ENCODE measurements at regions not wholly inside any gene's neighbourhood (a gene's known extent, or its start where the extent isn't known, plus 50 kb on each side); places are given as distances from the start of the nearest gene placed in this dataset.

GRCh38 chr16:19948186-19949104 is 63.8 kb upstream of the GPRC5B start:
- Histone ChIP-seq H3K9me3 (no peaks in the 10 kb centered on the region), H3K4me1 (no peaks in the 10 kb centered on the region), H3K27me3 (no peaks in the 10 kb centered on the region), H3K36me3 (no peaks in the 10 kb centered on the region), H3K27ac (no peak overlapping the region), H3K4me3 (no peak overlapping the region)
- intact Hi-C loops (cut with DNase I; ENCODE audit: low total_unique reads) = no loop called here
- no peak for DNase-seq (ENCODE audit: low spot score in 2 of 2)
- no peak for TF ChIP-seq POLR2A (IDR thresholded peaks at IDR 0.05)
- no peak for TF ChIP-seq POLR2AphosphoS5 (IDR thresholded peaks at IDR 0.05)
- no peak for TF ChIP-seq CTCF (IDR thresholded peaks at IDR 0.05)

GRCh38 chr16:19945934-19946333 is 61.3 kb upstream of the GPRC5B start:
- no peak for DNase-seq (ENCODE audit: low spot score in 2 of 2)
- Histone ChIP-seq H3K9me3 (no peaks in the 10 kb centered on the region), H3K36me3 (no peaks in the 10 kb centered on the region), H3K27me3 (no peaks in the 10 kb centered on the region), H3K4me1 (no peaks in the 10 kb centered on the region), H3K27ac (no peak overlapping the region), H3K4me3 (no peak overlapping the region)
- intact Hi-C loops (cut with DNase I; ENCODE audit: low total_unique reads) = no loop called here
- TF ChIP-seq POLR2A (IDR thresholded peaks at IDR 0.05) (no peak), POLR2AphosphoS5 (IDR thresholded peaks at IDR 0.05) (no peak), CTCF (IDR thresholded peaks at IDR 0.05) (no peak)

- intact Hi-C loops (cut with DNase I; ENCODE audit: low total_unique reads) = no loop called here
- no peaks in the 10 kb centered on the region for H3K9me3 ChIP-seq
- H3K36me3 ChIP-seq = no peaks in the 10 kb centered on the region
- H3K27ac ChIP-seq = no peak overlapping the region
- no peaks in the 10 kb centered on the region for H3K4me1 ChIP-seq
- TF ChIP-seq POLR2A (IDR thresholded peaks at IDR 0.05) (no peak), CTCF (IDR thresholded peaks at IDR 0.05) (no peak), POLR2AphosphoS5 (IDR thresholded peaks at IDR 0.05) (no peak)
- H3K27me3 ChIP-seq = no peaks in the 10 kb centered on the region
- no peak overlapping the region for H3K4me3 ChIP-seq
- no peak for DNase-seq (ENCODE audit: low spot score in 2 of 2)
These were observed 55.5 kb upstream of the GPRC5B start for GRCh38 chr16:19940195-19940594.

GRCh38 chr16:19939553-19939952 is 54.9 kb upstream of the GPRC5B start:
- H3K9me3 ChIP-seq = no peaks in the 10 kb centered on the region
- intact Hi-C loops (cut with DNase I; ENCODE audit: low total_unique reads) = no loop called here
- no peak for TF ChIP-seq POLR2A (IDR thresholded peaks at IDR 0.05)
- TF ChIP-seq POLR2AphosphoS5 (IDR thresholded peaks at IDR 0.05) = no peak
- no peak for TF ChIP-seq CTCF (IDR thresholded peaks at IDR 0.05)
- no peak for DNase-seq (ENCODE audit: low spot score in 2 of 2)
- H3K36me3 ChIP-seq = no peaks in the 10 kb centered on the region
- no peaks in the 10 kb centered on the region for H3K27me3 ChIP-seq
- no peaks in the 10 kb centered on the region for H3K4me1 ChIP-seq
- no peak overlapping the region for H3K27ac ChIP-seq
- no peak overlapping the region for H3K4me3 ChIP-seq

- TF ChIP-seq POLR2A (IDR thresholded peaks at IDR 0.05) (no peak), POLR2AphosphoS5 (IDR thresholded peaks at IDR 0.05) (no peak), CTCF (IDR thresholded peaks at IDR 0.05) (no peak)
- intact Hi-C loops (cut with DNase I; ENCODE audit: low total_unique reads) = no loop called here
- DNase-seq (ENCODE audit: low spot score in 2 of 2) = no peak
These were observed 53.9 kb upstream of the GPRC5B start for GRCh38 chr16:19938536-19938935.

More at GRCh38 chr16:19938536-19938935, 53.9 kb upstream of the GPRC5B start:
- peaks cover 0 to 5% of the 10 kb centered on the region in 2 donors for H3K27me3 ChIP-seq
- no peaks in the 10 kb centered on the region for H3K36me3 ChIP-seq
- H3K4me3 ChIP-seq = no peak overlapping the region
- no peaks in the 10 kb centered on the region for H3K4me1 ChIP-seq
- H3K27ac ChIP-seq = no peak overlapping the region
- H3K9me3 ChIP-seq = no peaks in the 10 kb centered on the region

Measured in breast epithelium (tissue), 4 donors.